PC-9 (cell line): ENCODE measurements at regions not wholly inside any gene's neighbourhood (a gene's known extent, or its start where the extent isn't known, plus 50 kb on each side); places are given as distances from the start of the nearest gene placed in this dataset.

ENCODE experiments used
- EZH2 ChIP-seq: fragments of 200-600 bp; sonication (generic); IDR thresholded peaks from 2 replicates; pipeline ENCODE4 v1.8.0; 2017; ENCODE audit warnings: antibody characterized with exemption, low read depth
- TF ChIP-seq, protein P1 (sequence below): fragments of 200-600 bp; sonication (generic); conservative IDR thresholded peaks from 2 replicates; pipeline ENCODE4 v1.6.1; 2017; ENCODE audit warnings: mixed run types, antibody characterized with exemption, mild to moderate bottlenecking, moderate library complexity

DNA sequence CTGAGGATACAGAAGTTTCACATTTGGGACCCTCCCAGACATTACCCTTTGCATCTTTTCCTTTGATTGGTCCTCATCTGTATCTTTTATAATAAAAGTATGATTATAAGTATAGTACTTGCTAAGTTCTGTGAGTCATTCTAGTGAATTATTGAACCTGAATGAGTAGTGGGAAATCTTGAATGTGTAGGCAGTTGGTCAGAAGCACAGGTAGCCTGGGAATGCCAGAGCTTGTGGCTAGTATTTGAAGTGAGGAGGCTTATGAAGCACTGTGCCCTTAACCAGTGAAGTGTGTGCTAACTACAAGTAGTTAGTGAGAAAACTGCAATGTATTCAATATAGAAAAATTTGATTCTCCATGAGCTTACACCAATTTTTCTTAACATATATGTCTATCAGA, 257.6 kb downstream of the GRB14 start:
- TF ChIP-seq, protein P1, sequence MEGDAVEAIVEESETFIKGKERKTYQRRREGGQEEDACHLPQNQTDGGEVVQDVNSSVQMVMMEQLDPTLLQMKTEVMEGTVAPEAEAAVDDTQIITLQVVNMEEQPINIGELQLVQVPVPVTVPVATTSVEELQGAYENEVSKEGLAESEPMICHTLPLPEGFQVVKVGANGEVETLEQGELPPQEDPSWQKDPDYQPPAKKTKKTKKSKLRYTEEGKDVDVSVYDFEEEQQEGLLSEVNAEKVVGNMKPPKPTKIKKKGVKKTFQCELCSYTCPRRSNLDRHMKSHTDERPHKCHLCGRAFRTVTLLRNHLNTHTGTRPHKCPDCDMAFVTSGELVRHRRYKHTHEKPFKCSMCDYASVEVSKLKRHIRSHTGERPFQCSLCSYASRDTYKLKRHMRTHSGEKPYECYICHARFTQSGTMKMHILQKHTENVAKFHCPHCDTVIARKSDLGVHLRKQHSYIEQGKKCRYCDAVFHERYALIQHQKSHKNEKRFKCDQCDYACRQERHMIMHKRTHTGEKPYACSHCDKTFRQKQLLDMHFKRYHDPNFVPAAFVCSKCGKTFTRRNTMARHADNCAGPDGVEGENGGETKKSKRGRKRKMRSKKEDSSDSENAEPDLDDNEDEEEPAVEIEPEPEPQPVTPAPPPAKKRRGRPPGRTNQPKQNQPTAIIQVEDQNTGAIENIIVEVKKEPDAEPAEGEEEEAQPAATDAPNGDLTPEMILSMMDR: no peak
- TF ChIP-seq EZH2: no peak
